ENCODE measurements at regions not wholly inside any gene's neighbourhood (a gene's known extent, or its start where the extent isn't known, plus 50 kb on each side); places are given as distances from the start of the nearest gene placed in this dataset.
A peak's percentile ranks its signal among the peaks of the same experiment; 100 is the strongest.

GRCh38 chr19:31424861-31425620 is 75.8 kb upstream of the TSHZ3 start:
- DNase-seq (no peak), ATAC-seq (ENCODE audit: low read depth in 2 of 2) (no peak)
- Mint-ChIP-seq H3K4me3 (no peak overlapping the region), H3K9me3 (peaks cover 0 to 4% (median 0%) of the 10 kb centered on the region in 7 donors), H3K27me3 (peaks cover 0 to 5% (median 0%) of the 10 kb centered on the region in 3 donors), H3K36me3 (no peaks in the 10 kb centered on the region), H3K27ac (peak overlapping the region in 1 of 6 donors; percentile 42), H3K4me1 (no peaks in the 10 kb centered on the region)

GRCh38 chr19:31427857-31428256 is 78.6 kb upstream of the TSHZ3 start:
- Mint-ChIP-seq H3K36me3 (no peaks in the 10 kb centered on the region), H3K27me3 (peaks cover 0 to 5% (median 0%) of the 10 kb centered on the region in 3 donors), H3K9me3 (peaks cover 0 to 8% (median under 1%) of the 10 kb centered on the region in 7 donors), H3K4me3 (no peak overlapping the region), H3K4me1 (no peaks in the 10 kb centered on the region), H3K27ac (no peak overlapping the region)
- ATAC-seq (ENCODE audit: low read depth in 2 of 2), result no peak
- no peak for DNase-seq

GRCh38 chr19:31430381-31430780 is 81.1 kb upstream of the TSHZ3 start:
- no peaks in the 10 kb centered on the region for H3K36me3 Mint-ChIP-seq
- ATAC-seq (ENCODE audit: low read depth in 2 of 2), result no peak
- no peak overlapping the region for H3K27ac Mint-ChIP-seq
- H3K27me3 Mint-ChIP-seq, result no peaks in the 10 kb centered on the region
- H3K4me3 Mint-ChIP-seq, result no peak overlapping the region
- peaks cover 0 to 17% (median 9%) of the 10 kb centered on the region in 7 donors for H3K9me3 Mint-ChIP-seq
- no peaks in the 10 kb centered on the region for H3K4me1 Mint-ChIP-seq
- DNase-seq, result no peak

DNA sequence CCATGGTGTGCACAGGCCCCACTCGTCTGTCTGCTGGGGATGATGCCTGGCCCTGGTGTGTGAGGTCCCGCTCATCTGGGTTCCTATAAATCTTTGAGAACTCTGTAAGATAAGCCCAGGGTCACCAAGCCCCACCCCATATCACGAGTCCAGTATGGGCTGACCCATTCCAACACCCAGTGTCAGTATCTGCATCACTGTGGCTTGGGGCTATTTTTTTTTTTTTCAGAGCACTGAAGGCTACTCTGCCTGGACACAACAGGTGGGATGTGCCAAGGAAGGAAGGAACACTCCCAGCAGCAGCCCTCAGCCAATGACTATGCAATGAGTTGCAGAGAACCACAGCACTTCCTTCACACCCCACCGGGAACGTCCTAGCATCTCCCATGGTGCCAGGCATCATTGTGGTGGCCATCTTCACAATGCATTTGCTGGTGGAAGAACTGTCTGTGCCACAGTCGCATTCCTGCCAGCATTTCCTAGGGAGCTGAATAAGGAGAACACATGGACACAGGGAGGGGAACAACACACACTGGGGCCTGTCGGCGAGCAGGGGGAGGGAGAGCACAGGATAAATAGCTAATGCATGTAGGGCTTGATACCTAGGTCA is 83.1 kb upstream of the TSHZ3 start:
- H3K36me3 Mint-ChIP-seq, result peaks cover 0 to 5% of the 10 kb centered on the region in 2 donors
- H3K27ac Mint-ChIP-seq, result no peak overlapping the region
- no peak overlapping the region for H3K4me3 Mint-ChIP-seq
- H3K27me3 Mint-ChIP-seq, result no peaks in the 10 kb centered on the region
- peaks cover 4 to 23% (median 8%) of the 10 kb centered on the region in 7 donors for H3K9me3 Mint-ChIP-seq
- DNase-seq, result no peak
- no peaks in the 10 kb centered on the region for H3K4me1 Mint-ChIP-seq
- no peak for ATAC-seq (ENCODE audit: low read depth in 2 of 2)

DNA sequence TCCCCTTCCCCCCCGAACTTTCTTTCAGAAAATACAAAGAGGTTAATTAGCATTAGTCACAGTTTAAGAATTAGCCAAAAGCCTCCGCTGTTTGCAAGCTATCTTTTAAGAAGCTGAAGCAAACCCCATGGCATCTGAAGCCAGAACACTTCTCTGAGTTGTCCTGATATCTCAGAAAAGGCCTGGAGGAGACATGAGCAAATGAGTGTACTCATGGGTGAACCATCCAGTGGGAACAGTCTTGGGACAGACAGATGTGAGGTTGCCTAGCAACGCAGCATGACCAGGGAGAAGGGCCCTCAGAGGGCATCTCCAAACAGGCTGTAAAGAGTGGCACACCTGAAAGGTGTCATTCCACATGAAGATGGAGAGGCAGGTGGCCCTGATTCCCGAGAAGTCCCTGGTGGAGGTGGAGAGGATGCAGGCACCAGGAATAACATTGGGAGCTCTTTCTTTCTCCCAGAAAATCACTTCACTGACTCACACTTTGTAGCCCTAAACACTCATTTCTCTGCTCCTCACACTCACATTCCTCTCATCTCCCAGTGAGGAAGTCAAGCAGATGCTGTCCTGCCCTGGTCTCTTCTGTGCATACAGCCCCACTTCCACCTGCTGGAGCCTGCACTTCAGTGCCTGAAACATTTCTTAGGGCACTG is 87.0 kb upstream of the TSHZ3 start:
- no peaks in the 10 kb centered on the region for H3K4me1 Mint-ChIP-seq
- peaks cover 4 to 22% (median 8%) of the 10 kb centered on the region in 7 donors for H3K9me3 Mint-ChIP-seq
- ATAC-seq (ENCODE audit: low read depth in 2 of 2) (no peak), DNase-seq (no peak)
- no peak overlapping the region for H3K27ac Mint-ChIP-seq
- no peak overlapping the region for H3K4me3 Mint-ChIP-seq
- H3K27me3 Mint-ChIP-seq, result no peaks in the 10 kb centered on the region
- H3K36me3 Mint-ChIP-seq, result peaks cover 0 to 5% of the 10 kb centered on the region in 2 donors

DNA sequence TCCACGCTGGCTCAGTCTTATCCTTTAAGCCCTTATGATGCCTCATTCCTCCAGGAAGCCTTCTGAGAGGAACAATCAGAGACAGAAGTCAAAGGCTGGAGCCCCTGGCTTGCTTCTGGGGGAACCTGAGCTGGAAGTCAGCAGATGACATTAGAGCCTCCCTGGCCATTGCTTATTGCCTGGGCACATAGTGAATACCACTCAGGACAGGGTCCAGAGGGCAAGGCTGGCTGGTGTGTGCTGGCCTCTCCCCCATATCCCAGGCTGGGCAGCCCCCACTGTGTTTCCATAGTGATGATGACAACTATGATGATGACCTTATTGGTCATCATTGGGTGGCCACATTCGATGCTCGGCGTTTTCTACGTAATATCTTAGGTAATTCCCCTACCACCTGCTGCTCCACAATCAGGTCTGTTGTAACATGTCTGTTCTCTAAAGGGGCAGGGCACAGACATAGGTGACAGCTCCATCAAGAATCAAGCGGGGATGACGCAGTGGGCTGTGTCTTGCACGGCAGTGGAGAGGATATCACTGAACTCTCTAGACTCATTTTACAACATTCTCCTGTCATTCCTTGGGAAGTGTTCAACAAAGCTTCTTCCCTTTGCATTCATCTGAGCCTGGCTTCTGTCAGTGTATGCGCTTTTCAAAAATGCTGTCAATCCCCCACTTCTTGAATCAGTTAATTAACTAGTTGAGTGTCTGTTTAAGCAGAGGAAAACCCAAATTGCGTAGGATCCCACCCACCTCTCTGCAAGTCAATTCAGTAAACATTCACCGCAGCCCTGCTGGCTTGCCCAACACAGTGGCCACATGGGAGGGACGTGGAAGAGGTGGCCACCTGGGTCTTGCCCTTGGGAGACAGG is 89.4 kb upstream of the TSHZ3 start:
- ATAC-seq (ENCODE audit: low read depth in 2 of 2) (no peak), DNase-seq (no peak)
- H3K4me1 Mint-ChIP-seq, result no peaks in the 10 kb centered on the region
- no peak overlapping the region for H3K4me3 Mint-ChIP-seq
- no peaks in the 10 kb centered on the region for H3K27me3 Mint-ChIP-seq
- peaks cover 0 to 5% of the 10 kb centered on the region in 2 donors for H3K36me3 Mint-ChIP-seq
- no peak overlapping the region for H3K27ac Mint-ChIP-seq
- peaks cover 2 to 15% (median 6%) of the 10 kb centered on the region in 7 donors for H3K9me3 Mint-ChIP-seq

DNA sequence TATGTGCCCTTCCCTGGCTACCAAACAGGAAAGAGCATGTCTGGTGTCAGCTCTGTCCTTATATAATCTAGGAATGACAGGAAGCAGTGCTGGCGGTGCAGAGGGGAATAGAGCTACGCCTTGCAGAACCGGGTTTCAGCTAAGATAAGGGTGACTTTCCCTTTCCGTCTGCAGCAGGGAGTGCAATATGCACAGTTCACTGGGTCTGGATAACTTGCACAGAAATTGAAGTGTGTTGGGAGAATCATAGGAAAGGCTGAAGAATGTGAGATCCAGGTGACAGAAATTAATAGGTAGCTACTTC is 90.0 kb upstream of the TSHZ3 start:
- DNase-seq, result no peak
- no peak overlapping the region for H3K27ac Mint-ChIP-seq
- no peak for ATAC-seq (ENCODE audit: low read depth in 2 of 2)
- H3K4me1 Mint-ChIP-seq, result no peaks in the 10 kb centered on the region
- no peak overlapping the region for H3K4me3 Mint-ChIP-seq
- H3K9me3 Mint-ChIP-seq, result peaks cover 4 to 18% (median 6%) of the 10 kb centered on the region in 7 donors
- peaks cover 0 to 5% of the 10 kb centered on the region in 2 donors for H3K36me3 Mint-ChIP-seq
- H3K27me3 Mint-ChIP-seq, result no peaks in the 10 kb centered on the region

DNA sequence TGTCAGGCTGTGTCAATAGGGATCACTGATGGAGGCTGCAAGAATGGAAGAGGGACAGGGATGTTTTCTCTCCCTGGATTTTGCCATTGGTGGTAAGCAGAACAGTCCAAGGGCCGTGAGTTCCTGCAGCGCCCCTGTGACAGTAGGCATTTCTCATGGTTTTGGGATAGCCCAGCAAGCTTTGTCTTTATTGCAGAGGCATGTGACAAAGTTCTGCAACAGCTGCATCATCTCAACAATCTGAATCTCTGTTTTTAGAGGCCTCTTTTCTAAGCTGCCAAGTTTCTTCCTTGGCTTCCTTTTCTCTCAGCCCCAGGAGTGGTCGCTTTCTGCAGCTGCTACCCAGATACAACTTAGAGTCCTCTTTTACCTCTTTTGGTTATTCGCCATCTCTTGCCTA is 95.7 kb upstream of the TSHZ3 start:
- no peaks in the 10 kb centered on the region for H3K36me3 Mint-ChIP-seq
- no peaks in the 10 kb centered on the region for H3K27me3 Mint-ChIP-seq
- H3K4me1 Mint-ChIP-seq, result no peaks in the 10 kb centered on the region
- ATAC-seq (ENCODE audit: low read depth in 2 of 2) (no peak), DNase-seq (no peak)
- H3K4me3 Mint-ChIP-seq, result no peak overlapping the region
- no peak overlapping the region for H3K27ac Mint-ChIP-seq
- H3K9me3 Mint-ChIP-seq, result peaks cover 0 to 23% (median 10%) of the 10 kb centered on the region in 7 donors

- Mint-ChIP-seq H3K27ac (no peak overlapping the region), H3K9me3 (peaks cover 0 to 26% (median 10%) of the 10 kb centered on the region in 7 donors), H3K27me3 (no peaks in the 10 kb centered on the region), H3K36me3 (peaks cover 0 to 4% of the 10 kb centered on the region in 2 donors), H3K4me1 (no peaks in the 10 kb centered on the region), H3K4me3 (no peak overlapping the region)
- ATAC-seq (ENCODE audit: low read depth in 2 of 2), result no peak
- DNase-seq, result no peak
Measured at GRCh38 chr19:31445406-31445805, 96.2 kb upstream of the TSHZ3 start.

DNA sequence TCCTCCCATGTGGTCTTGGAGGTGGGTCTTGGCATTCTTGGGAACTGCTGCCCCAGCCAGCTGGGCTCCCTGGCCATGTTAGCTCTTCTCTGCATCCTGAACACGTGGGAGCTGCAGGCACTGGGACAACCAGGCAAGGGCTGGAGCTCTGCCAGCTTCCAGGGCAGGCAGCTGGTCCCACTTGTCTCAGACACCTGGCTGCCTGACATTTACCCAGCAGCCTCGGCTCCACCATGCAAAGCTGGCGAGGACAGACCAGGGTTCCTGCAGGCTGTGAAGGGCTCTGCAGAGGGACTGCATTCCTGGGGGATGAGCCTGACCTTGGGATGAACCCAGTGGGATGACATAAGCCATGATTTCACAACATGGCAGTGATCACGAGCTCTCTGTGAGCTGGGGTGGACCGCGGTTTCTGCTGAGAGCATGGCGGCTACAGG is 99.0 kb upstream of the TSHZ3 start:
- no peak overlapping the region for H3K27ac Mint-ChIP-seq
- no peak for ATAC-seq (ENCODE audit: low read depth in 2 of 2)

DNA sequence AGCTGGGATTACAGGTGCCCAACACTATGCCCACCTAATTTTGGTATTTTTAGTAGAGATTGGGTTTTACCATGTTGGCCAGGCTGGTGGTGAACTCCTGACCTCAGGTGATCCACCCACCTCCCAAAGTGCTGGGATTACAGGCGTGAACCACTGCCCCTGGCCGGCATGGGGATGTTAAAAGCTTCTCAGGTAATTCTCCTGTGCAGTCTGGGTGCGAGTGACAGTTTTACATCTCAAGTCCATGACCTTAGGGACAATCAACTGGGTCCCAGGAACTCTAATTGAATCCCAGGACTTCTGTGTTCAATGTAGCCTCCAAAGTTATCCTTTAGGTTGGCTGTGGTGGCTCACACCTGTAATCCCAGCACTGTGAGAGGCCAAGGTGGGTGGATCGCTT is 100.1 kb upstream of the TSHZ3 start:
- Mint-ChIP-seq H3K9me3 (peaks cover 0 to 22% (median 9%) of the 10 kb centered on the region in 7 donors), H3K4me3 (no peak overlapping the region), H3K27ac (no peak overlapping the region), H3K36me3 (peaks cover 0 to 4% of the 10 kb centered on the region in 2 donors), H3K4me1 (no peaks in the 10 kb centered on the region), H3K27me3 (peaks cover 0 to 4% (median 0%) of the 10 kb centered on the region in 3 donors)
- DNase-seq (no peak), ATAC-seq (ENCODE audit: low read depth in 2 of 2) (no peak)

More for the DNA sequence above, 99.0 kb upstream of the TSHZ3 start:
- H3K4me3 Mint-ChIP-seq, result no peak overlapping the region
- H3K36me3 Mint-ChIP-seq, result peaks cover 0 to 4% of the 10 kb centered on the region in 2 donors
- peaks cover 0 to 4% (median 0%) of the 10 kb centered on the region in 3 donors for H3K27me3 Mint-ChIP-seq
- H3K4me1 Mint-ChIP-seq, result no peaks in the 10 kb centered on the region
- H3K9me3 Mint-ChIP-seq, result peaks cover 0 to 26% (median 10%) of the 10 kb centered on the region in 7 donors
- no peak for DNase-seq

DNA sequence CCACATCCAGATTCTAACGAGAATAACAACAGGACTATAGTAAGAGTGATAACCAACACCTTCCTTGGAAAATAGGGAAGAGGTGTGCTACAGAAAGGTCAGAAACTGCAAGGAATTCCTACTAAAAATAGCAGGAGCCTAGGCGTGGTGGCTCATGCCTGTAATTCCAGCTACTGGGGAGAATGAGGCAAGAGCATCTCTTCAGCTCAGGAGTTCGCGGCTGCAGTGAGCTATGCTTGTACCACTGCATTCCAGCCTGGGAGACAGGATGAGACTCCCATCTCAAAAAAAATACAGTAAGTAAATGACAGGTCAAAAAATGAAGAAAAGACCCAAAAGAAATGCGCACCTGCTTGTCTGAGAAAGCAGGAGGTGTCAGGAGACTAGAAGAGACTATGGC is 101.5 kb upstream of the TSHZ3 start:
- ATAC-seq (ENCODE audit: low read depth in 2 of 2), result no peak

GRCh38 chr19:31451686-31452330 is 102.6 kb upstream of the TSHZ3 start:
- Mint-ChIP-seq H3K4me1 (no peaks in the 10 kb centered on the region), H3K36me3 (peaks cover 0 to 4% of the 10 kb centered on the region in 2 donors), H3K9me3 (peaks cover 0 to 4% (median 2%) of the 10 kb centered on the region in 7 donors), H3K4me3 (no peak overlapping the region), H3K27me3 (peaks cover 0 to 4% (median 0%) of the 10 kb centered on the region in 3 donors), H3K27ac (no peak overlapping the region)
- no peak for DNase-seq
- ATAC-seq (ENCODE audit: low read depth in 2 of 2), result no peak

More for the DNA sequence above, 101.5 kb upstream of the TSHZ3 start:
- peaks cover 0 to 4% of the 10 kb centered on the region in 2 donors for H3K36me3 Mint-ChIP-seq
- peak overlapping the region in 1 of 6 donors; percentile 9 for H3K27ac Mint-ChIP-seq
- H3K9me3 Mint-ChIP-seq, result peaks cover 0 to 12% (median 4%) of the 10 kb centered on the region in 7 donors
- H3K27me3 Mint-ChIP-seq, result peaks cover 0 to 4% (median 0%) of the 10 kb centered on the region in 3 donors
- H3K4me3 Mint-ChIP-seq, result no peak overlapping the region
- no peak for DNase-seq
- H3K4me1 Mint-ChIP-seq, result no peaks in the 10 kb centered on the region
